Neuronal stem cell (in vitro differentiated cells): ENCODE measurements at regions not wholly inside any gene's neighbourhood (a gene's known extent, or its start where the extent isn't known, plus 50 kb on each side); places are given as distances from the start of the nearest gene placed in this dataset.

ENCODE experiments used
- DNase-seq: peaks from one replicate; pipeline ENCODE4 v3.0.0-alpha.2; 2013; ENCODE audit warnings: low spot score
- H2AFZ ChIP-seq: one replicate; pipeline ENCODE4 v1.6.1; 2013; ENCODE audit warnings: mild to moderate bottlenecking, low read length, inconsistent platforms
- H2AK5ac ChIP-seq: 2 replicates; pipeline ENCODE4 v1.6.1; 2013; ENCODE audit warnings: low read depth, mild to moderate bottlenecking, inconsistent platforms, low read length, moderate library complexity, mixed read lengths
- H2BK120ac ChIP-seq: 2 replicates; pipeline ENCODE4 v1.6.1; 2013; ENCODE audit warnings: low read depth, mild to moderate bottlenecking, inconsistent platforms, low read length, moderate library complexity, mixed read lengths
- H2BK12ac ChIP-seq: one replicate; pipeline ENCODE4 v1.6.1; 2013; ENCODE audit warnings: low read length, inconsistent platforms
- H2BK15ac ChIP-seq: 2 replicates; pipeline ENCODE4 v1.6.1; 2013; ENCODE audit warnings: mild to moderate bottlenecking, low read length, inconsistent platforms, mixed read lengths
- H2BK5ac ChIP-seq: one replicate; pipeline ENCODE4 v1.6.1; 2013; ENCODE audit warnings: inconsistent platforms, mild to moderate bottlenecking, low read length, moderate library complexity
- H3K14ac ChIP-seq: one replicate; pipeline ENCODE4 v1.6.1; 2013; ENCODE audit warnings: low read length, inconsistent platforms
- H3K18ac ChIP-seq: 2 replicates; pipeline ENCODE4 v1.6.1; 2013; ENCODE audit warnings: low read length, inconsistent platforms
- H3K23ac ChIP-seq: 2 replicates; pipeline ENCODE4 v1.6.1; 2013; ENCODE audit warnings: low read depth, mild to moderate bottlenecking, mixed read lengths, low read length, inconsistent platforms; ENCODE audit not compliant: poor library complexity
- H3K27ac ChIP-seq: replicated peaks from 3 replicates; pipeline ENCODE4 v1.5.1; 2013; ENCODE audit warnings: low read length, inconsistent platforms
- H3K27me3 ChIP-seq, 3 experiments: 2 replicates each; pipeline ENCODE4 v1.6.1; 2013; ENCODE audit warnings: low read length in 3 of 3, mild to moderate bottlenecking in 2 of 3, inconsistent platforms in 1 of 3, low read depth in 1 of 3, mixed read lengths in 1 of 3, moderate library complexity in 1 of 3; ENCODE audit not compliant: control insufficient read depth in 3 of 3, insufficient read depth in 3 of 3
- H3K36me3 ChIP-seq, 2 donors: replicated peaks in 1 of 2; 2 replicates each; pipeline ENCODE4 v1.6.1; 2013; ENCODE audit warnings: low read length in 2 of 2; ENCODE audit not compliant: control insufficient read depth in 2 of 2, insufficient read depth in 2 of 2
- H3K4ac ChIP-seq: 2 replicates; pipeline ENCODE4 v1.6.1; 2013; ENCODE audit warnings: inconsistent platforms, mild to moderate bottlenecking, low read length, moderate library complexity
- H3K4me1 ChIP-seq, 2 donors: 1 replicate in 1 of 2; 2 replicates in 1 of 2; pipeline ENCODE4 v1.6.1; 2013; ENCODE audit warnings: low read length in 2 of 2, low read depth in 1 of 2; ENCODE audit not compliant: control insufficient read depth in 2 of 2, insufficient read depth in 1 of 2
- H3K4me2 ChIP-seq: one replicate; pipeline ENCODE4 v1.6.1; 2013; ENCODE audit warnings: mild to moderate bottlenecking, low read length, inconsistent platforms; ENCODE audit not compliant: insufficient read depth, poor library complexity, severe bottlenecking
- H3K4me3 ChIP-seq, 2 donors: 2 replicates each; pipeline ENCODE4 v1.5.1; 2013; ENCODE audit warnings: low read length in 2 of 2, mild to moderate bottlenecking in 2 of 2, inconsistent platforms in 1 of 2, moderate library complexity in 1 of 2
- H3K79me1 ChIP-seq: one replicate; pipeline ENCODE4 v1.6.1; 2013; ENCODE audit warnings: low read depth, mild to moderate bottlenecking, inconsistent platforms, low read length, moderate library complexity
- H3K9ac ChIP-seq: one replicate; pipeline ENCODE4 v1.6.1; 2013; ENCODE audit warnings: mild to moderate bottlenecking, low read depth, low read length, inconsistent platforms; ENCODE audit not compliant: poor library complexity
- H3K9me3 ChIP-seq, 2 donors: replicated peaks in 1 of 2; 2 replicates each; pipeline versions ENCODE3 to v1.6.1; 2013; ENCODE audit warnings: low read length in 2 of 2, mild to moderate bottlenecking in 2 of 2, inconsistent platforms in 1 of 2, low read depth in 1 of 2, mixed read lengths in 1 of 2, moderate library complexity in 1 of 2; ENCODE audit not compliant: control insufficient read depth in 2 of 2, insufficient read depth in 1 of 2
- H4K8ac ChIP-seq: one replicate; pipeline ENCODE4 v1.6.1; 2013; ENCODE audit warnings: low read depth, mild to moderate bottlenecking, inconsistent platforms, low read length, moderate library complexity
- H4K91ac ChIP-seq: one replicate; pipeline ENCODE4 v1.6.1; 2013; ENCODE audit warnings: low read length, low read depth, mild to moderate bottlenecking, inconsistent platforms; ENCODE audit not compliant: poor library complexity
- WGBS, 2 donors: extraction: QIAGEN DNeasy Blood & Tissue Kit; methylation state at CpG; one replicate each; pipeline ENCODE4 v1.1.7; 2013; ENCODE audit warnings: missing lambda C conversion rate in 2 of 2, mixed read lengths in 1 of 2; ENCODE audit not compliant: insufficient read length in 2 of 2, insufficient replicate concordance in 1 of 2; ENCODE audit errors: extremely low coverage in 2 of 2; 5-methylcytosine and 5-hydroxymethylcytosine counted together

DNA sequence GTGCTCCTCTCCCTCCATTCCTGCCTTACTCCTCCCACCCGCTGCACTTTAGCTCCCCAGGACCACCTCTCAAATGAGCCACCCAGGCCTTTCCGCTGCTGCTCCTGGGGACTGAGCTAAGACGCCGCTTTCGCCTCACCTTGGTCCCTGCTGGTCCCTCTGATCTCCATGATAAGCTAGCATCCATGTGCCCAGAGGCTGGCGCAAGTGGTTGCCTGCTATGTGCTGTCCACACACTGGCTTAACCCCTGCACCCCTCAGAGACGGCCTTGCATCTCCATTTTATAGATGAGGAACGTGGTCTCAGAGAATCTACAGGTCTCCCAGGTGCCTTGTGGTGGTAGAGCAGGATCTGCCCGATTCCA is 160.1 kb upstream of the PMEPA1 start:
- no peak overlapping the region for H2AFZ ChIP-seq
- H2AK5ac ChIP-seq: peak overlapping the region; percentile 35
- H4K8ac ChIP-seq: no peak overlapping the region
- DNase-seq: no peak
- H3K9ac ChIP-seq: no peak overlapping the region
- H3K27ac ChIP-seq: no peak overlapping the region
- no peak overlapping the region for H4K91ac ChIP-seq
- no peaks in the 10 kb centered on the region for H3K9me3 ChIP-seq
- H2BK120ac ChIP-seq: no peak overlapping the region
- H3K27me3 ChIP-seq: peaks cover 0 to 7% (median 0%) of the 10 kb centered on the region in 3 experiments
- H3K14ac ChIP-seq: no peak overlapping the region
- no peak overlapping the region for H2BK5ac ChIP-seq
- H3K4me2 ChIP-seq: no peak overlapping the region
- H3K36me3 ChIP-seq: no peaks in the 10 kb centered on the region
- H3K4me1 ChIP-seq: no peaks in the 10 kb centered on the region
- peak overlapping the region; percentile 52 for H3K18ac ChIP-seq
- H3K4me3 ChIP-seq: peak overlapping the region in 1 of 2 donors; percentile 23
- no peaks in the 10 kb centered on the region for H3K79me1 ChIP-seq
- H2BK12ac ChIP-seq: no peak overlapping the region
- H3K4ac ChIP-seq: no peak overlapping the region
- no CpG with 5 or more reads among the region's 9 CpGs for WGBS, 2 donors
- no peak overlapping the region for H2BK15ac ChIP-seq
- H3K23ac ChIP-seq: no peak overlapping the region

- Histone ChIP-seq H3K27me3 (peaks cover 0 to 7% (median 0%) of the 10 kb centered on the region in 3 experiments), H3K9ac (no peak overlapping the region), H3K36me3 (no peaks in the 10 kb centered on the region), H3K4me2 (no peak overlapping the region), H3K27ac (no peak overlapping the region), H3K9me3 (no peaks in the 10 kb centered on the region), H3K4ac (no peak overlapping the region), H3K14ac (no peak overlapping the region), H2BK12ac (no peak overlapping the region), H2BK15ac (no peak overlapping the region), H3K23ac (no peak overlapping the region), H3K18ac (peak overlapping the region; percentile 32), H2AK5ac (peak overlapping the region; percentile 35), H3K4me1 (no peaks in the 10 kb centered on the region), H2BK5ac (no peak overlapping the region), H4K91ac (no peak overlapping the region), H3K79me1 (no peaks in the 10 kb centered on the region), H2BK120ac (no peak overlapping the region), H2AFZ (no peak overlapping the region), H3K4me3 (no peak overlapping the region), H4K8ac (no peak overlapping the region)
- no CpG with 5 or more reads among the region's 10 CpGs for WGBS, 2 donors
- DNase-seq: no peak
Observed at GRCh38 chr20:57869291-57869950, 159.6 kb upstream of the PMEPA1 start.

DNA sequence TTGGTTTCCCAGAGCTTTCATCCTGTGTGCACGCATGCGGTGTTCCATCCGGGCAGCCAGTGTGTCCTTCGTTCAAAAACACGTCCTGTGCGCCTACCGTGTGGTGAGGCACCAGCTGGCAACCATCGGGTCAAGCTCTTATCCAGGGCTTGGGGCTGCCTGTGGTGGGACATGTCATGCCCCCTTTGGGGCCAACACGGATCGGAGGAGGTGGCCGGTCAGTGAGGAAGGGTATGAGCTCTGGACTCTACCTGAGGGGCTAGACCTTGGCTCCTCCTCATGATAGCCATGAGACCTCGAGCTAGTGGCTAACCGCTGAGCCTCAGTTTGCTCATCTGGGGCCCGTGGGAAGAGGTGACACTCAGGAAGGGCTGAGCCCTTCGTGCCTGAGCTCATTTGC is 158.5 kb upstream of the PMEPA1 start:
- no peak overlapping the region for H3K14ac ChIP-seq
- no peak overlapping the region for H3K4ac ChIP-seq
- no peaks in the 10 kb centered on the region for H3K79me1 ChIP-seq
- H2BK5ac ChIP-seq: no peak overlapping the region
- H3K4me3 ChIP-seq: no peak overlapping the region
- H2BK15ac ChIP-seq: no peak overlapping the region
- no peak for DNase-seq
- H3K23ac ChIP-seq: no peak overlapping the region
- H2AK5ac ChIP-seq: no peak overlapping the region
- peak overlapping the region; percentile 80 for H2BK12ac ChIP-seq
- no peaks in the 10 kb centered on the region for H3K36me3 ChIP-seq
- no CpG with 5 or more reads among the region's 15 CpGs for WGBS, 2 donors
- H4K8ac ChIP-seq: no peak overlapping the region
- H2BK120ac ChIP-seq: no peak overlapping the region
- no peak overlapping the region for H2AFZ ChIP-seq
- no peak overlapping the region for H3K18ac ChIP-seq
- no peaks in the 10 kb centered on the region for H3K9me3 ChIP-seq
- no peak overlapping the region for H3K27ac ChIP-seq
- peaks cover 0 to 7% (median 0%) of the 10 kb centered on the region in 3 experiments for H3K27me3 ChIP-seq
- no peak overlapping the region for H4K91ac ChIP-seq
- no peak overlapping the region for H3K4me2 ChIP-seq
- no peaks in the 10 kb centered on the region for H3K4me1 ChIP-seq
- H3K9ac ChIP-seq: no peak overlapping the region

DNA sequence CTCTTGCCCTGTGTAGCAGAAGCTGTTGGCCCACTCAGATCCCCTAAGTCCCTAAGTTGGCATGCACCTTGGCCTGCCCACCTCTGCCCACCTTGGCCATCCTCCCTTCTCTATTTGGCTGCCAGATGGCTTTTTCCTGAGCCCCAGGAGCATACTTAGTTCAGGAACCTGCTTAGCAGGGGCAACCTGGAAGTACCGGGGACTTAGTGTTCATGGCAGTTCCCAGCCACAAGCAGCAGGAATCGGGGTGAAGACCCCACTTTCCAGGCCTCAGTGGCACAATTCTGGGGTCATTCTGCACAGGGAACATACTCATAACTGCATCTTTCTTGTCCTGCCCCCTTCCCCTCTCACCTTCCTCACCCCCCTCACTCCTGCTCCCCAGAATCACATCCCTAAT is 158.0 kb upstream of the PMEPA1 start:
- Histone ChIP-seq H2BK12ac (no peak overlapping the region), H3K79me1 (no peaks in the 10 kb centered on the region), H3K27ac (no peak overlapping the region), H2BK5ac (no peak overlapping the region), H4K8ac (no peak overlapping the region), H3K23ac (no peak overlapping the region), H3K4ac (no peak overlapping the region), H2BK120ac (no peak overlapping the region), H3K4me1 (no peaks in the 10 kb centered on the region), H3K18ac (no peak overlapping the region), H3K4me2 (no peak overlapping the region), H3K27me3 (peaks cover 0 to 7% (median 0%) of the 10 kb centered on the region in 3 experiments), H3K4me3 (no peak overlapping the region), H2AFZ (no peak overlapping the region), H3K14ac (no peak overlapping the region), H2BK15ac (no peak overlapping the region), H3K36me3 (no peaks in the 10 kb centered on the region), H3K9ac (no peak overlapping the region), H2AK5ac (no peak overlapping the region), H4K91ac (no peak overlapping the region), H3K9me3 (no peaks in the 10 kb centered on the region)
- WGBS, 2 donors: no CpG with 5 or more reads among the region's 2 CpGs
- no peak for DNase-seq
